Endothelial cell of umbilical vein (primary cell): ENCODE measurements at regions not wholly inside any gene's neighbourhood (a gene's known extent, or its start where the extent isn't known, plus 50 kb on each side); places are given as distances from the start of the nearest gene placed in this dataset.

Experiments
- BruUV-seq: library from RNA; stranded (reverse); fragments of 400-500 nt; replicated peaks from 2 replicates; lab custom pipeline; 2021; lab: Mats Ljungman, UMichigan
- CTCF ChIA-PET: fragments of 300-600, 350-600 bp; sonication (Branson Sonifier 250); formaldehyde crosslinking; loops from one replicate; lab custom pipeline; 2021; ENCODE audit warnings: antibody characterized with exemption, inconsistent platforms; lab: Charles Lee
- POLR2A ChIA-PET: fragments of 300-600, 350-600 bp; sonication (Branson Sonifier 250); formaldehyde crosslinking; loops from one replicate; lab custom pipeline; 2021; ENCODE audit warnings: antibody characterized with exemption, inconsistent platforms; lab: Charles Lee
- DNase-seq: peaks from one replicate; pipeline ENCODE4 v3.0.0-alpha.2; 2011; ENCODE audit warnings: low read depth, low spot score
- FAIRE-seq: peaks from 2 replicates; lab custom pipeline; 2011; peaks lifted over from hg19 to GRCh38; lab: Jason Lieb, UNC
- H2AFZ ChIP-seq: 2 replicates; pipeline ENCODE4 v1.6.0; 2012; ENCODE audit warnings: low read depth, low read length, control low read depth, inconsistent platforms
- H3K27ac ChIP-seq: 2 replicates; pipeline ENCODE4 v1.5.1; 2011; ENCODE audit warnings: low read depth, mild to moderate bottlenecking, control low read depth, low read length, moderate library complexity; ENCODE audit not compliant: insufficient read depth
- H3K27me3 ChIP-seq, 2 experiments: 2 replicates each; pipeline versions ENCODE4 v1.6.0 to v1.6.1; 2011; ENCODE audit warnings: low read length in 2 of 2, mixed read lengths in 1 of 2; ENCODE audit not compliant: control insufficient read depth in 2 of 2, insufficient read depth in 2 of 2
- H3K36me3 ChIP-seq, 2 experiments: 2 replicates in 1 of 2; 3 replicates in 1 of 2; pipeline ENCODE4 v1.5.1; 2011; ENCODE audit warnings: low read length in 2 of 2, mild to moderate bottlenecking in 1 of 2, moderate library complexity in 1 of 2; ENCODE audit not compliant: control insufficient read depth in 2 of 2, insufficient read depth in 2 of 2; ENCODE audit errors: extremely low read depth in 1 of 2
- H3K4me1 ChIP-seq: 3 replicates; pipeline ENCODE4 v1.5.1; 2011; ENCODE audit warnings: mild to moderate bottlenecking, low read length; ENCODE audit not compliant: control insufficient read depth, insufficient read depth; ENCODE audit errors: extremely low read depth
- H3K4me2 ChIP-seq: 2 replicates; pipeline ENCODE4 v1.6.1; 2011; ENCODE audit warnings: low read length, control low read depth, mixed read lengths; ENCODE audit not compliant: insufficient read depth
- H3K4me3 ChIP-seq, 3 experiments: fragments of 200-600 bp in 1 of 3; sonication (generic), shearing (Covaris generic) in 1 of 3; replicated peaks in 1 of 3; 2 replicates each; pipeline ENCODE4 v1.5.1; 2011 to 2016; ENCODE audit warnings: control low read depth in 3 of 3, low read length in 3 of 3, mild to moderate bottlenecking in 2 of 3, inconsistent platforms in 1 of 3, low read depth in 1 of 3, moderate library complexity in 1 of 3; ENCODE audit not compliant: insufficient read depth in 1 of 3
- H3K79me2 ChIP-seq: 2 replicates; pipeline ENCODE4 v1.6.0; 2012; ENCODE audit warnings: low read length, inconsistent platforms; ENCODE audit not compliant: control insufficient read depth, insufficient read depth
- H3K9ac ChIP-seq: replicated peaks from 2 replicates; pipeline ENCODE3; 2011; ENCODE audit warnings: low read length, control low read depth; ENCODE audit not compliant: insufficient read depth; ENCODE audit errors: extremely low read depth
- H3K9me1 ChIP-seq: replicated peaks from 3 replicates; pipeline ENCODE4 v1.6.0; 2011; ENCODE audit warnings: mild to moderate bottlenecking, low read length; ENCODE audit not compliant: control insufficient read depth, insufficient read depth; ENCODE audit errors: extremely low read depth
- H3K9me3 ChIP-seq: replicated peaks from 2 replicates; pipeline ENCODE4 v1.5.1; 2012; ENCODE audit warnings: low read length, inconsistent platforms; ENCODE audit not compliant: control insufficient read depth, insufficient read depth
- H4K20me1 ChIP-seq: replicated peaks from 2 replicates; pipeline ENCODE3; 2011; ENCODE audit warnings: mild to moderate bottlenecking, low read length; ENCODE audit not compliant: control insufficient read depth, insufficient read depth; ENCODE audit errors: extremely low read depth
- CTCF ChIP-seq, 2 donors: IDR thresholded peaks; 1 replicate in 1 of 2; 2 replicates in 1 of 2; pipeline ENCODE4 v1.5.1; 2011; ENCODE audit warnings: low read length in 2 of 2, mild to moderate bottlenecking in 2 of 2, moderate library complexity in 2 of 2, control low read depth in 1 of 2, inconsistent platforms in 1 of 2, low read depth in 1 of 2; ENCODE audit not compliant: insufficient read depth in 1 of 2; ENCODE audit errors: extremely low read depth in 1 of 2
- EZH2 ChIP-seq: IDR thresholded peaks from 2 replicates; pipeline ENCODE4 v1.6.1; 2012; ENCODE audit warnings: borderline replicate concordance, low read depth, mild to moderate bottlenecking, moderate library complexity, low read length, inconsistent platforms; ENCODE audit not compliant: severe bottlenecking
- FOS ChIP-seq: IDR thresholded peaks from 2 replicates; pipeline ENCODE4 v1.6.1; 2011; ENCODE audit warnings: mild to moderate bottlenecking, low read length, moderate library complexity, borderline replicate concordance; ENCODE audit not compliant: insufficient read depth
- GATA2 ChIP-seq: IDR thresholded peaks from 2 replicates; pipeline ENCODE4 v1.7.0; 2011; ENCODE audit warnings: low read depth, mild to moderate bottlenecking, moderate library complexity, mixed read lengths, low read length; ENCODE audit not compliant: insufficient read length, insufficient read depth
- JUN ChIP-seq: IDR thresholded peaks from 2 replicates; pipeline ENCODE4 v1.6.1; 2011; ENCODE audit warnings: borderline replicate concordance, low read depth; ENCODE audit not compliant: insufficient read length, insufficient read depth
- MAX ChIP-seq: IDR thresholded peaks from 2 replicates; pipeline ENCODE4 v1.6.1; 2011; ENCODE audit not compliant: insufficient read depth, insufficient read length
- MYC ChIP-seq: IDR thresholded peaks from one replicate; pipeline ENCODE4 v1.6.1; 2011; ENCODE audit warnings: mild to moderate bottlenecking, low read depth, low read length
- POLR2A ChIP-seq: IDR thresholded peaks from 2 replicates; pipeline ENCODE4 v1.6.1; 2012; ENCODE audit warnings: low read depth, mild to moderate bottlenecking, control low read depth, low read length
- POLR2AphosphoS5 ChIP-seq: IDR thresholded peaks from 2 replicates; pipeline ENCODE4 v1.6.1; 2012; ENCODE audit warnings: low read depth, mild to moderate bottlenecking, control low read depth, low read length, moderate library complexity; ENCODE audit not compliant: insufficient read depth
- dilution Hi-C: fragments of 300-500 bp; cut with MboI; formaldehyde crosslinking; loops from one replicate; pipeline ENCODE4 v1.15.0; 2019; ENCODE audit warnings: low sequenced_read_pairs; ENCODE audit not compliant: extremely low pct_ligation_motif_present
- intact Hi-C: fragments of 100-400 bp; cut with micrococcal nuclease; formaldehyde crosslinking; loops from one replicate; pipeline ENCODE4 v1.10.0; 2022

GRCh38 chr6:145022199-145022796 is 713.0 kb downstream of the EPM2A start:
- FAIRE-seq (no peak), DNase-seq (no peak)
- Histone ChIP-seq H3K27me3 (no peaks in the 10 kb centered on the region), H3K9me3 (no peaks in the 10 kb centered on the region), H3K9me1 (no peaks in the 10 kb centered on the region), H4K20me1 (no peaks in the 10 kb centered on the region), H3K27ac (no peak overlapping the region), H3K9ac (no peak overlapping the region), H3K4me3 (no peak overlapping the region), H3K4me2 (no peak overlapping the region), H2AFZ (no peak overlapping the region), H3K36me3 (no peaks in the 10 kb centered on the region), H3K79me2 (no peaks in the 10 kb centered on the region), H3K4me1 (no peaks in the 10 kb centered on the region)
- BruUV-seq, result no TSS peak
- CTCF ChIA-PET, result no interaction called here
- intact Hi-C loops (no loop called here), dilution Hi-C loops (no loop called here)
- POLR2A ChIA-PET, result no interaction called here
- TF ChIP-seq MYC (no peak), CTCF (IDR thresholded peaks at IDR 0.05; ENCODE audit: extremely low read depth in 1 of 2, insufficient read depth in 1 of 2, low read depth in 1 of 2, low read length in 2 of 2) (no peak), GATA2 (no peak), EZH2 (no peak), POLR2AphosphoS5 (no peak), MAX (no peak), FOS (no peak), JUN (no peak), POLR2A (no peak)
